Endothelial cell of umbilical vein (primary cell): ENCODE measurements at regions not wholly inside any gene's neighbourhood (a gene's known extent, or its start where the extent isn't known, plus 50 kb on each side); places are given as distances from the start of the nearest gene placed in this dataset.

Source experiments
- BruUV-seq: library from RNA; stranded (reverse); fragments of 400-500 nt; replicated peaks from 2 replicates; lab custom pipeline; 2021; lab: Mats Ljungman, UMichigan
- CTCF ChIA-PET: fragments of 300-600, 350-600 bp; sonication (Branson Sonifier 250); formaldehyde crosslinking; loops from one replicate; lab custom pipeline; 2021; ENCODE audit warnings: antibody characterized with exemption, inconsistent platforms; lab: Charles Lee
- POLR2A ChIA-PET: fragments of 300-600, 350-600 bp; sonication (Branson Sonifier 250); formaldehyde crosslinking; loops from one replicate; lab custom pipeline; 2021; ENCODE audit warnings: antibody characterized with exemption, inconsistent platforms; lab: Charles Lee
- DNase-seq: peaks from one replicate; pipeline ENCODE4 v3.0.0-alpha.2; 2011; ENCODE audit warnings: low read depth, low spot score
- FAIRE-seq: peaks from 2 replicates; lab custom pipeline; 2011; peaks lifted over from hg19 to GRCh38; lab: Jason Lieb, UNC
- H2AFZ ChIP-seq: 2 replicates; pipeline ENCODE4 v1.6.0; 2012; ENCODE audit warnings: low read depth, low read length, control low read depth, inconsistent platforms
- H3K27ac ChIP-seq: 2 replicates; pipeline ENCODE4 v1.5.1; 2011; ENCODE audit warnings: low read depth, mild to moderate bottlenecking, control low read depth, low read length, moderate library complexity; ENCODE audit not compliant: insufficient read depth
- H3K27me3 ChIP-seq, 2 experiments: 2 replicates each; pipeline versions ENCODE4 v1.6.0 to v1.6.1; 2011; ENCODE audit warnings: low read length in 2 of 2, mixed read lengths in 1 of 2; ENCODE audit not compliant: control insufficient read depth in 2 of 2, insufficient read depth in 2 of 2
- H3K36me3 ChIP-seq, 2 experiments: 2 replicates in 1 of 2; 3 replicates in 1 of 2; pipeline ENCODE4 v1.5.1; 2011; ENCODE audit warnings: low read length in 2 of 2, mild to moderate bottlenecking in 1 of 2, moderate library complexity in 1 of 2; ENCODE audit not compliant: control insufficient read depth in 2 of 2, insufficient read depth in 2 of 2; ENCODE audit errors: extremely low read depth in 1 of 2
- H3K4me1 ChIP-seq: 3 replicates; pipeline ENCODE4 v1.5.1; 2011; ENCODE audit warnings: mild to moderate bottlenecking, low read length; ENCODE audit not compliant: control insufficient read depth, insufficient read depth; ENCODE audit errors: extremely low read depth
- H3K4me2 ChIP-seq: 2 replicates; pipeline ENCODE4 v1.6.1; 2011; ENCODE audit warnings: low read length, control low read depth, mixed read lengths; ENCODE audit not compliant: insufficient read depth
- H3K4me3 ChIP-seq, 3 experiments: fragments of 200-600 bp in 1 of 3; sonication (generic), shearing (Covaris generic) in 1 of 3; replicated peaks in 1 of 3; 2 replicates each; pipeline ENCODE4 v1.5.1; 2011 to 2016; ENCODE audit warnings: control low read depth in 3 of 3, low read length in 3 of 3, mild to moderate bottlenecking in 2 of 3, inconsistent platforms in 1 of 3, low read depth in 1 of 3, moderate library complexity in 1 of 3; ENCODE audit not compliant: insufficient read depth in 1 of 3
- H3K79me2 ChIP-seq: 2 replicates; pipeline ENCODE4 v1.6.0; 2012; ENCODE audit warnings: low read length, inconsistent platforms; ENCODE audit not compliant: control insufficient read depth, insufficient read depth
- H3K9ac ChIP-seq: replicated peaks from 2 replicates; pipeline ENCODE3; 2011; ENCODE audit warnings: low read length, control low read depth; ENCODE audit not compliant: insufficient read depth; ENCODE audit errors: extremely low read depth
- H3K9me1 ChIP-seq: replicated peaks from 3 replicates; pipeline ENCODE4 v1.6.0; 2011; ENCODE audit warnings: mild to moderate bottlenecking, low read length; ENCODE audit not compliant: control insufficient read depth, insufficient read depth; ENCODE audit errors: extremely low read depth
- H3K9me3 ChIP-seq: replicated peaks from 2 replicates; pipeline ENCODE4 v1.5.1; 2012; ENCODE audit warnings: low read length, inconsistent platforms; ENCODE audit not compliant: control insufficient read depth, insufficient read depth
- H4K20me1 ChIP-seq: replicated peaks from 2 replicates; pipeline ENCODE3; 2011; ENCODE audit warnings: mild to moderate bottlenecking, low read length; ENCODE audit not compliant: control insufficient read depth, insufficient read depth; ENCODE audit errors: extremely low read depth
- CTCF ChIP-seq, 2 donors: IDR thresholded peaks; 1 replicate in 1 of 2; 2 replicates in 1 of 2; pipeline ENCODE4 v1.5.1; 2011; ENCODE audit warnings: low read length in 2 of 2, mild to moderate bottlenecking in 2 of 2, moderate library complexity in 2 of 2, control low read depth in 1 of 2, inconsistent platforms in 1 of 2, low read depth in 1 of 2; ENCODE audit not compliant: insufficient read depth in 1 of 2; ENCODE audit errors: extremely low read depth in 1 of 2
- EZH2 ChIP-seq: IDR thresholded peaks from 2 replicates; pipeline ENCODE4 v1.6.1; 2012; ENCODE audit warnings: borderline replicate concordance, low read depth, mild to moderate bottlenecking, moderate library complexity, low read length, inconsistent platforms; ENCODE audit not compliant: severe bottlenecking
- FOS ChIP-seq: IDR thresholded peaks from 2 replicates; pipeline ENCODE4 v1.6.1; 2011; ENCODE audit warnings: mild to moderate bottlenecking, low read length, moderate library complexity, borderline replicate concordance; ENCODE audit not compliant: insufficient read depth
- GATA2 ChIP-seq: IDR thresholded peaks from 2 replicates; pipeline ENCODE4 v1.7.0; 2011; ENCODE audit warnings: low read depth, mild to moderate bottlenecking, moderate library complexity, mixed read lengths, low read length; ENCODE audit not compliant: insufficient read length, insufficient read depth
- JUN ChIP-seq: IDR thresholded peaks from 2 replicates; pipeline ENCODE4 v1.6.1; 2011; ENCODE audit warnings: borderline replicate concordance, low read depth; ENCODE audit not compliant: insufficient read length, insufficient read depth
- MAX ChIP-seq: IDR thresholded peaks from 2 replicates; pipeline ENCODE4 v1.6.1; 2011; ENCODE audit not compliant: insufficient read depth, insufficient read length
- MYC ChIP-seq: IDR thresholded peaks from one replicate; pipeline ENCODE4 v1.6.1; 2011; ENCODE audit warnings: mild to moderate bottlenecking, low read depth, low read length
- POLR2A ChIP-seq: IDR thresholded peaks from 2 replicates; pipeline ENCODE4 v1.6.1; 2012; ENCODE audit warnings: low read depth, mild to moderate bottlenecking, control low read depth, low read length
- POLR2AphosphoS5 ChIP-seq: IDR thresholded peaks from 2 replicates; pipeline ENCODE4 v1.6.1; 2012; ENCODE audit warnings: low read depth, mild to moderate bottlenecking, control low read depth, low read length, moderate library complexity; ENCODE audit not compliant: insufficient read depth
- dilution Hi-C: fragments of 300-500 bp; cut with MboI; formaldehyde crosslinking; loops from one replicate; pipeline ENCODE4 v1.15.0; 2019; ENCODE audit warnings: low sequenced_read_pairs; ENCODE audit not compliant: extremely low pct_ligation_motif_present
- intact Hi-C: fragments of 100-400 bp; cut with micrococcal nuclease; formaldehyde crosslinking; loops from one replicate; pipeline ENCODE4 v1.10.0; 2022

GRCh38 chr7:67738145-67738544 lies 741.5 kb downstream of the TYW1 start:
- Histone ChIP-seq H3K27ac (no peak overlapping the region), H3K79me2 (no peaks in the 10 kb centered on the region), H3K9ac (no peak overlapping the region), H4K20me1 (no peaks in the 10 kb centered on the region), H3K4me1 (no peaks in the 10 kb centered on the region), H2AFZ (no peak overlapping the region), H3K4me2 (no peak overlapping the region), H3K36me3 (no peaks in the 10 kb centered on the region), H3K9me3 (peaks cover 8% of the 10 kb centered on the region), H3K27me3 (no peaks in the 10 kb centered on the region), H3K4me3 (no peak overlapping the region), H3K9me1 (no peaks in the 10 kb centered on the region)
- intact Hi-C loops: no loop called here
- BruUV-seq: no TSS peak
- DNase-seq: no peak
- ChIA-PET POLR2A (no interaction called here), CTCF (no interaction called here)
- TF ChIP-seq EZH2: no peak
- no peak for TF ChIP-seq GATA2
- no peak for TF ChIP-seq FOS
- TF ChIP-seq MYC: no peak
- no peak for TF ChIP-seq CTCF (IDR thresholded peaks at IDR 0.05; ENCODE audit: extremely low read depth in 1 of 2, insufficient read depth in 1 of 2, low read depth in 1 of 2, low read length in 2 of 2)
- no peak for TF ChIP-seq MAX
- TF ChIP-seq POLR2AphosphoS5: no peak
- TF ChIP-seq POLR2A: no peak
- no peak for TF ChIP-seq JUN
- no peak for FAIRE-seq
- dilution Hi-C loops: no loop called here
